GM12892 (cell line): ENCODE measurements at regions not wholly inside any gene's neighbourhood (a gene's known extent, or its start where the extent isn't known, plus 50 kb on each side); places are given as distances from the start of the nearest gene placed in this dataset.

Source experiments
- POLR2A ChIP-seq: IDR thresholded peaks from 2 replicates; pipeline ENCODE4 v1.6.1; 2011; ENCODE audit warnings: low read depth, low read length, control low read depth
- POLR2AphosphoS5 ChIP-seq: IDR thresholded peaks from 2 replicates; pipeline ENCODE4 v1.6.1; 2011; ENCODE audit warnings: low read depth, low read length, control low read depth
- TAF1 ChIP-seq: IDR thresholded peaks from 2 replicates; pipeline ENCODE4 v1.6.1; 2011; ENCODE audit warnings: low read depth, mild to moderate bottlenecking, control low read depth, low read length, borderline replicate concordance

DNA sequence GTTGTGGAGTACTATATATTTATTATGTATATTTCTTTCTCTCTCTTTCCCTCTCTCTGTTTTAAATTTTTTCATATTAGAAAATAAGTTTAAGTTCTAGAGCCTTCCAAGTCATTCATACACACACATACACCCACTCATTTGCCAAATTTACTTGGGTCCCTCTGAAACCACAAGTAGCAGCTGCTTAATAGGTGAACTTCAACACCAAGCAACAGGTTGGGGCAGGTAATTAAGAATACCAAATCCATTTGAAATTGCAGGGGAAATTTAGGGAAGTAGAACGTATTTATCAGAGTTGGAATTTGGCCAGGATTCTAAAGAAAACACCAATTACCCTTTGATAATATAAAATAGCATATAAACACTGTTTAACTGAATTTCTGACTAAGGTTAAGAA lies 75.0 kb upstream of the RBBP8 start:
- no peak for TF ChIP-seq POLR2A
- TF ChIP-seq POLR2AphosphoS5, result no peak
- TF ChIP-seq TAF1, result no peak
